ENCODE measurements at regions not wholly inside any gene's neighbourhood (a gene's known extent, or its start where the extent isn't known, plus 50 kb on each side); places are given as distances from the start of the nearest gene placed in this dataset.

- Mint-ChIP-seq H3K4me1 (no peaks in the 10 kb centered on the region), H3K27ac (no peak overlapping the region), H3K27me3 (no peaks in the 10 kb centered on the region), H3K36me3 (ENCODE audit: low read depth) (no peaks in the 10 kb centered on the region), H3K4me3 (no peak overlapping the region), H3K9me3 (no peaks in the 10 kb centered on the region)
- ATAC-seq (replicated peaks): no peak
Observed at GRCh38 chr13:112187527-112188297, 120.8 kb downstream of the SOX1 start.

- Mint-ChIP-seq H3K27ac (no peak overlapping the region), H3K9me3 (no peaks in the 10 kb centered on the region), H3K4me1 (no peaks in the 10 kb centered on the region), H3K36me3 (ENCODE audit: low read depth) (no peaks in the 10 kb centered on the region), H3K27me3 (no peaks in the 10 kb centered on the region), H3K4me3 (no peak overlapping the region)
- no peak for ATAC-seq (replicated peaks)
Observed at GRCh38 chr13:112188298-112188610, 121.3 kb downstream of the SOX1 start.

- no peak for ATAC-seq (replicated peaks)
- no peak overlapping the region for H3K27ac Mint-ChIP-seq
- H3K27me3 Mint-ChIP-seq: peaks cover 3% of the 10 kb centered on the region
- no peak overlapping the region for H3K4me3 Mint-ChIP-seq
- H3K4me1 Mint-ChIP-seq: no peaks in the 10 kb centered on the region
- H3K36me3 Mint-ChIP-seq (ENCODE audit: low read depth): no peaks in the 10 kb centered on the region
- no peaks in the 10 kb centered on the region for H3K9me3 Mint-ChIP-seq
Observed at GRCh38 chr13:112193463-112194166, 126.7 kb downstream of the SOX1 start.

- Mint-ChIP-seq H3K27me3 (peaks cover 3% of the 10 kb centered on the region), H3K4me3 (no peak overlapping the region), H3K27ac (no peak overlapping the region), H3K4me1 (no peaks in the 10 kb centered on the region), H3K36me3 (ENCODE audit: low read depth) (no peaks in the 10 kb centered on the region), H3K9me3 (no peaks in the 10 kb centered on the region)
- no peak for ATAC-seq (replicated peaks)
Observed at GRCh38 chr13:112194167-112194530, 127.2 kb downstream of the SOX1 start.

- H3K4me3 Mint-ChIP-seq: no peak overlapping the region
Observed at GRCh38 chr13:112194579-112194978, 127.6 kb downstream of the SOX1 start.

GRCh38 chr13:112198396-112199010, 131.6 kb downstream of the SOX1 start:
- H3K4me3 Mint-ChIP-seq: no peak overlapping the region
- peaks cover 3% of the 10 kb centered on the region for H3K27me3 Mint-ChIP-seq
- ATAC-seq (replicated peaks): no peak
- H3K4me1 Mint-ChIP-seq: no peaks in the 10 kb centered on the region
- no peaks in the 10 kb centered on the region for H3K9me3 Mint-ChIP-seq
- H3K36me3 Mint-ChIP-seq (ENCODE audit: low read depth): no peaks in the 10 kb centered on the region
- H3K27ac Mint-ChIP-seq: no peak overlapping the region

More at GRCh38 chr13:112194579-112194978, 127.6 kb downstream of the SOX1 start:
- Mint-ChIP-seq H3K27me3 (peaks cover 3% of the 10 kb centered on the region), H3K36me3 (ENCODE audit: low read depth) (no peaks in the 10 kb centered on the region), H3K27ac (no peak overlapping the region), H3K4me1 (no peaks in the 10 kb centered on the region), H3K9me3 (no peaks in the 10 kb centered on the region)
- no peak for ATAC-seq (replicated peaks)

GRCh38 chr13:112200200-112200599, 133.3 kb downstream of the SOX1 start:
- no peaks in the 10 kb centered on the region for H3K36me3 Mint-ChIP-seq (ENCODE audit: low read depth)

GRCh38 chr13:112202266-112202665, 135.3 kb downstream of the SOX1 start:
- no peak overlapping the region for H3K4me3 Mint-ChIP-seq
- ATAC-seq (replicated peaks): no peak
- no peaks in the 10 kb centered on the region for H3K4me1 Mint-ChIP-seq
- H3K36me3 Mint-ChIP-seq (ENCODE audit: low read depth): no peaks in the 10 kb centered on the region
- H3K27ac Mint-ChIP-seq: no peak overlapping the region
- H3K9me3 Mint-ChIP-seq: no peaks in the 10 kb centered on the region
- peaks cover 29% of the 10 kb centered on the region for H3K27me3 Mint-ChIP-seq

More at GRCh38 chr13:112200200-112200599, 133.3 kb downstream of the SOX1 start:
- no peak overlapping the region for H3K4me3 Mint-ChIP-seq
- H3K9me3 Mint-ChIP-seq: no peaks in the 10 kb centered on the region
- peaks cover 20% of the 10 kb centered on the region for H3K27me3 Mint-ChIP-seq
- no peaks in the 10 kb centered on the region for H3K4me1 Mint-ChIP-seq
- no peak overlapping the region for H3K27ac Mint-ChIP-seq
- ATAC-seq (replicated peaks): no peak

- Mint-ChIP-seq H3K4me1 (no peaks in the 10 kb centered on the region), H3K27ac (no peak overlapping the region), H3K4me3 (no peak overlapping the region), H3K9me3 (no peaks in the 10 kb centered on the region), H3K36me3 (ENCODE audit: low read depth) (no peaks in the 10 kb centered on the region), H3K27me3 (peaks cover 28% of the 10 kb centered on the region)
- ATAC-seq (replicated peaks): no peak
Observed at GRCh38 chr13:112202966-112203365, 136.0 kb downstream of the SOX1 start.

GRCh38 chr13:112203614-112204013, 136.7 kb downstream of the SOX1 start:
- no peaks in the 10 kb centered on the region for H3K4me1 Mint-ChIP-seq
- no peak overlapping the region for H3K4me3 Mint-ChIP-seq
- no peaks in the 10 kb centered on the region for H3K9me3 Mint-ChIP-seq
- peaks cover 35% of the 10 kb centered on the region for H3K27me3 Mint-ChIP-seq
- no peak overlapping the region for H3K27ac Mint-ChIP-seq
- no peak for ATAC-seq (replicated peaks)
- no peaks in the 10 kb centered on the region for H3K36me3 Mint-ChIP-seq (ENCODE audit: low read depth)

- Mint-ChIP-seq H3K36me3 (ENCODE audit: low read depth) (no peaks in the 10 kb centered on the region), H3K27me3 (peaks cover 38% of the 10 kb centered on the region), H3K4me1 (no peaks in the 10 kb centered on the region), H3K9me3 (no peaks in the 10 kb centered on the region), H3K27ac (no peak overlapping the region), H3K4me3 (no peak overlapping the region)
- ATAC-seq (replicated peaks): no peak
Observed at GRCh38 chr13:112204346-112205327, 137.7 kb downstream of the SOX1 start.

GRCh38 chr13:112205990-112206389, 139.0 kb downstream of the SOX1 start:
- Mint-ChIP-seq H3K4me3 (no peak overlapping the region), H3K9me3 (no peaks in the 10 kb centered on the region), H3K27ac (no peak overlapping the region), H3K4me1 (no peaks in the 10 kb centered on the region), H3K36me3 (ENCODE audit: low read depth) (no peaks in the 10 kb centered on the region), H3K27me3 (peaks cover 38% of the 10 kb centered on the region)
- no peak for ATAC-seq (replicated peaks)

- H3K9me3 Mint-ChIP-seq: no peaks in the 10 kb centered on the region
- H3K27ac Mint-ChIP-seq: no peak overlapping the region
- ATAC-seq (replicated peaks): no peak
- H3K4me1 Mint-ChIP-seq: no peaks in the 10 kb centered on the region
- H3K27me3 Mint-ChIP-seq: peaks cover 38% of the 10 kb centered on the region
- no peaks in the 10 kb centered on the region for H3K36me3 Mint-ChIP-seq (ENCODE audit: low read depth)
- no peak overlapping the region for H3K4me3 Mint-ChIP-seq
Observed at GRCh38 chr13:112207129-112207528, 140.2 kb downstream of the SOX1 start.

GRCh38 chr13:112208656-112209055, 141.7 kb downstream of the SOX1 start:
- no peaks in the 10 kb centered on the region for H3K9me3 Mint-ChIP-seq
- H3K4me1 Mint-ChIP-seq: no peaks in the 10 kb centered on the region
- no peaks in the 10 kb centered on the region for H3K36me3 Mint-ChIP-seq (ENCODE audit: low read depth)
- no peak for ATAC-seq (replicated peaks)
- no peak overlapping the region for H3K27ac Mint-ChIP-seq
- H3K27me3 Mint-ChIP-seq: peaks cover 36% of the 10 kb centered on the region
- H3K4me3 Mint-ChIP-seq: no peak overlapping the region

Measured in activated T-helper 17 cell treated with anti-CD3 and anti-CD28 coated beads, Interleukin-2, amount 50 U/mL, for 72 hours (primary cell).